Astrocyte (in vitro differentiated cells and primary cell): ENCODE measurements at regions not wholly inside any gene's neighbourhood (a gene's known extent, or its start where the extent isn't known, plus 50 kb on each side); places are given as distances from the start of the nearest gene placed in this dataset.
"Not testable (repeated sequence)": the region's sequence is repeated elsewhere in the genome, so short reads cannot be mapped to it uniquely, and the experiment has no call there.

Experiments
- DNase-seq: peaks from one replicate; pipeline ENCODE4 v3.0.0-alpha.2; 2010; ENCODE audit warnings: low read depth
- FAIRE-seq: peaks from 2 replicates; lab custom pipeline; 2011; peaks lifted over from hg19 to GRCh38; lab: Jason Lieb, UNC
- H2AFZ ChIP-seq: 2 replicates; pipeline ENCODE4 v1.6.0; 2012; ENCODE audit warnings: low read depth, low read length, inconsistent platforms
- H3K27ac ChIP-seq: 2 replicates; pipeline ENCODE4 v1.5.1; 2011; ENCODE audit warnings: low read depth, low read length, inconsistent platforms
- H3K27me3 ChIP-seq: 2 replicates; pipeline ENCODE4 v1.6.0; 2011; ENCODE audit warnings: low read length, inconsistent platforms; ENCODE audit not compliant: insufficient read depth
- H3K36me3 ChIP-seq: 2 replicates; pipeline ENCODE4 v1.5.1; 2011; ENCODE audit warnings: low read length, inconsistent platforms; ENCODE audit not compliant: insufficient read depth
- H3K4me1 ChIP-seq: 2 replicates; pipeline ENCODE4 v1.5.1; 2011; ENCODE audit warnings: low read length, inconsistent platforms; ENCODE audit not compliant: insufficient read depth
- H3K4me2 ChIP-seq: 2 replicates; pipeline ENCODE4 v1.6.0; 2012; ENCODE audit warnings: low read length, inconsistent platforms
- H3K4me3 ChIP-seq: 2 replicates; pipeline ENCODE4 v1.5.1; 2011; ENCODE audit warnings: low read depth, mild to moderate bottlenecking, low read length, inconsistent platforms; ENCODE audit not compliant: insufficient read depth
- H3K79me2 ChIP-seq: 2 replicates; pipeline ENCODE4 v1.6.0; 2012; ENCODE audit warnings: mild to moderate bottlenecking, low read length, inconsistent platforms; ENCODE audit not compliant: insufficient read depth
- H3K9ac ChIP-seq: 2 replicates; pipeline ENCODE4 v1.6.0; 2012; ENCODE audit warnings: mild to moderate bottlenecking, low read length, inconsistent platforms
- H3K9me3 ChIP-seq: 2 replicates; pipeline ENCODE4 v1.5.1; 2012; ENCODE audit warnings: low read depth, mild to moderate bottlenecking, low read length, inconsistent platforms; ENCODE audit not compliant: insufficient read depth
- H4K20me1 ChIP-seq: 2 replicates; pipeline ENCODE4 v1.6.0; 2012; ENCODE audit warnings: low read length, inconsistent platforms; ENCODE audit not compliant: insufficient read depth
- H3K27ac Mint-ChIP-seq: one replicate; pipeline ENCODE4 v1.8.0; 2021; ENCODE audit warnings: mild to moderate bottlenecking, mixed read lengths; ENCODE audit not compliant: unreplicated experiment
- H3K27me3 Mint-ChIP-seq: one replicate; pipeline ENCODE4 v1.8.0; 2021; ENCODE audit warnings: low read depth, mixed read lengths; ENCODE audit not compliant: unreplicated experiment
- H3K36me3 Mint-ChIP-seq: one replicate; pipeline ENCODE4 v1.8.0; 2021; ENCODE audit warnings: low read depth, mixed read lengths; ENCODE audit not compliant: unreplicated experiment
- H3K4me1 Mint-ChIP-seq: one replicate; pipeline ENCODE4 v1.8.0; 2021; ENCODE audit warnings: low read depth, mixed read lengths; ENCODE audit not compliant: unreplicated experiment
- H3K4me3 Mint-ChIP-seq: one replicate; pipeline ENCODE4 v1.8.0; 2021; ENCODE audit warnings: mild to moderate bottlenecking, moderate library complexity, mixed read lengths; ENCODE audit not compliant: unreplicated experiment
- H3K9me3 Mint-ChIP-seq: one replicate; pipeline ENCODE4 v1.8.0; 2021; ENCODE audit warnings: mild to moderate bottlenecking, mixed read lengths; ENCODE audit not compliant: unreplicated experiment

- peak; percentile 14 for DNase-seq
- H3K4me1 ChIP-seq, H3K27me3 ChIP-seq, H3K27ac ChIP-seq, H3K79me2 ChIP-seq, H3K9me3 ChIP-seq, H3K9me3 Mint-ChIP-seq, FAIRE-seq, H3K36me3 Mint-ChIP-seq, H3K4me3 Mint-ChIP-seq, H3K4me1 Mint-ChIP-seq, H4K20me1 ChIP-seq, H3K27me3 Mint-ChIP-seq, H3K27ac Mint-ChIP-seq, H3K36me3 ChIP-seq: not testable (repeated sequence)
- Histone ChIP-seq H2AFZ (peak overlapping the region; percentile 81), H3K4me3 (peak overlapping the region; percentile 42), H3K9ac (peak overlapping the region; percentile 74), H3K4me2 (peak overlapping the region; percentile 58)
Observed at GRCh38 chr9:41643571-41644279, 454.6 kb upstream of the ZNG1F start.

- H3K79me2 ChIP-seq, H3K4me3 ChIP-seq, H3K4me1 ChIP-seq, FAIRE-seq, H3K4me1 Mint-ChIP-seq, H3K9me3 Mint-ChIP-seq, H3K36me3 ChIP-seq, H3K9ac ChIP-seq, DNase-seq, H3K9me3 ChIP-seq, H3K4me3 Mint-ChIP-seq, H3K27me3 ChIP-seq, H3K27ac Mint-ChIP-seq, H3K27me3 Mint-ChIP-seq, H4K20me1 ChIP-seq, H3K36me3 Mint-ChIP-seq, H3K4me2 ChIP-seq, H3K27ac ChIP-seq, H2AFZ ChIP-seq: not testable (repeated sequence)
Observed at GRCh38 chr9:41633726-41634125, 444.6 kb upstream of the ZNG1F start.

DNA sequence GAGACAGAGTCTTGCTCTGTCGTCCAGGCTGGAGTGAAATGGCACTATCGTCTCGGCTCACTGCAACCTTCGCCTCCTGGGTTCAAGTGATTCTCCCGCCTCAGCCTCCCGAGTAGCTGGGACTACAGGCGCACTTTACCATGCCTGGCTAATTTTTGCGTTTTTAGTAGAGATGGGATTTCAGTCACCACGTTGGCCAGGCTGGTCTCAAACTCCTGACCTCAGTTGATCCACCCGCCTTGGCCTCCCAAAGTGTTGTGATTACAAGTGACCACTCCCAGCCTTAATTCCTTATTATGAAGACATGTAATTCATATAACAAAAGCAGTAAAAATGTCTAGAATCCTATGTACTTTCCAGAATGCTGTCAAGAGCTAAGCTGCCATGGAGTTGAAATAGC, 434.5 kb upstream of the ZNG1F start:
- FAIRE-seq, H3K9me3 ChIP-seq, H3K4me1 Mint-ChIP-seq, H3K27ac Mint-ChIP-seq, H3K27me3 ChIP-seq, H3K79me2 ChIP-seq, H4K20me1 ChIP-seq, H3K27me3 Mint-ChIP-seq, H3K4me2 ChIP-seq, H2AFZ ChIP-seq, H3K4me3 Mint-ChIP-seq, DNase-seq, H3K9ac ChIP-seq, H3K36me3 Mint-ChIP-seq, H3K36me3 ChIP-seq, H3K4me1 ChIP-seq, H3K27ac ChIP-seq, H3K4me3 ChIP-seq, H3K9me3 Mint-ChIP-seq: not testable (repeated sequence)

- H3K27me3 ChIP-seq, H3K4me3 Mint-ChIP-seq, H3K9me3 Mint-ChIP-seq, DNase-seq, H3K4me2 ChIP-seq, H3K27ac Mint-ChIP-seq, H4K20me1 ChIP-seq, H3K36me3 ChIP-seq, H3K4me1 Mint-ChIP-seq, H3K9ac ChIP-seq, H3K27ac ChIP-seq, H3K36me3 Mint-ChIP-seq, FAIRE-seq, H3K4me1 ChIP-seq, H3K9me3 ChIP-seq, H3K79me2 ChIP-seq, H3K4me3 ChIP-seq, H3K27me3 Mint-ChIP-seq, H2AFZ ChIP-seq: not testable (repeated sequence)
Observed at GRCh38 chr9:41619254-41619653, 430.1 kb upstream of the ZNG1F start.

- H3K9me3 Mint-ChIP-seq, H3K27ac Mint-ChIP-seq, H3K4me3 Mint-ChIP-seq, H3K9ac ChIP-seq, H3K27me3 ChIP-seq, H3K27ac ChIP-seq, H3K79me2 ChIP-seq, FAIRE-seq, H3K4me1 ChIP-seq, H4K20me1 ChIP-seq, DNase-seq, H2AFZ ChIP-seq, H3K36me3 ChIP-seq, H3K9me3 ChIP-seq, H3K27me3 Mint-ChIP-seq, H3K4me3 ChIP-seq, H3K36me3 Mint-ChIP-seq, H3K4me2 ChIP-seq, H3K4me1 Mint-ChIP-seq: not testable (repeated sequence)
Observed at GRCh38 chr9:41606961-41607547, 417.9 kb upstream of the ZNG1F start.

- not testable (repeated sequence) for H3K4me3 ChIP-seq, H3K27ac Mint-ChIP-seq, H3K9ac ChIP-seq, H3K27me3 ChIP-seq, H3K27ac ChIP-seq, H3K36me3 ChIP-seq, H3K4me1 ChIP-seq, H3K4me3 Mint-ChIP-seq, H3K36me3 Mint-ChIP-seq, H2AFZ ChIP-seq, H3K27me3 Mint-ChIP-seq, H3K4me2 ChIP-seq, H3K9me3 ChIP-seq, H3K4me1 Mint-ChIP-seq, H4K20me1 ChIP-seq, H3K79me2 ChIP-seq, H3K9me3 Mint-ChIP-seq, FAIRE-seq
- peak; percentile 0 for DNase-seq
Observed at GRCh38 chr9:41565572-41565971, 376.5 kb upstream of the ZNG1F start.
